Lower lobe of right lung (tissue), 2 donors: ENCODE measurements at regions not wholly inside any gene's neighbourhood (a gene's known extent, or its start where the extent isn't known, plus 50 kb on each side); places are given as distances from the start of the nearest gene placed in this dataset.
"Not testable (repeated sequence)": the region's sequence is repeated elsewhere in the genome, so short reads cannot be mapped to it uniquely, and the experiment has no call there.

Experiments used
- ATAC-seq, 2 donors: fragments of 200-7000 bp; cut with Tn5 transposase; one replicate each; pipeline ENCODE4 v1.9.1; 2020 to 2022; ENCODE audit warnings: mild to moderate bottlenecking in 2 of 2, moderate library complexity in 2 of 2
- DNase-seq: peaks from one replicate; pipeline ENCODE4 v3.0.0-alpha.2; 2020
- H3K27ac ChIP-seq: fragments of 200-600 bp; one replicate; pipeline ENCODE4 v1.8.0; 2022
- H3K27me3 ChIP-seq: fragments of 200-600 bp; one replicate; pipeline ENCODE4 v1.8.0; 2022; ENCODE audit warnings: low read depth
- H3K36me3 ChIP-seq: fragments of 200-600 bp; one replicate; pipeline ENCODE4 v1.8.0; 2022; ENCODE audit warnings: mild to moderate bottlenecking
- H3K4me1 ChIP-seq: fragments of 200-600 bp; one replicate; pipeline ENCODE4 v1.8.0; 2022
- H3K4me3 ChIP-seq: fragments of 200-600 bp; one replicate; pipeline ENCODE4 v1.8.0; 2022; ENCODE audit warnings: mild to moderate bottlenecking
- H3K9me3 ChIP-seq: fragments of 200-600 bp; one replicate; pipeline ENCODE4 v1.8.0; 2022
- intact Hi-C: fragments of 100-400 bp; cut with DNase I; formaldehyde crosslinking; loops from one replicate; pipeline ENCODE4 v1.11.0; 2022
- TF ChIP-seq, protein P1 (sequence below): fragments of 200-600 bp; IDR thresholded peaks from one replicate; pipeline ENCODE4 v1.8.0; 2022; ENCODE audit warnings: antibody characterized with exemption, mild to moderate bottlenecking
- donor health status: DM: no; HTN: yes; CAD: no; lungs with severe emphysema.

DNA sequence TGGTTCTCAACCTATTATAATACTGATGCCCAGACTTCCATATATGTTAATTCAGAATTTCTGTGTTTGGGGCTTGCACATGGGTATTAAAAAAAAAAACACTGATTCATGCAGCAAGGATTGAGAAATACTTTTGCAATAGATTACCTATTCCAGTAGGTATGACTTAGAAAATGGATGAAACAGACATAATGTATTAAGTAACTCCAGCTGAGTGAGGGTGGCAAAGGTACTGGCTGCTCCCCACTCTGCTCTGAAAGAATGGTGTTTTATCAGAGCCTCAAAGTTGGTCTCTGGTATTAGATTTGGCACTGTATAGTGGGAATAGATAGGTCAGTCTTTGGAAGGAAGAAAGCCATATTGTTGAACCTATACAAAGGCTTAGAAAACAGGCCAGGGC lies 234.3 kb upstream of the FOLH1 start:
- Histone ChIP-seq H3K4me3 (no peak overlapping the region), H3K9me3 (no peaks in the 10 kb centered on the region), H3K4me1 (no peaks in the 10 kb centered on the region), H3K36me3 (no peaks in the 10 kb centered on the region), H3K27ac (no peak overlapping the region), H3K27me3 (no peaks in the 10 kb centered on the region)
- intact Hi-C loops: no loop called here
- TF ChIP-seq, protein P1, sequence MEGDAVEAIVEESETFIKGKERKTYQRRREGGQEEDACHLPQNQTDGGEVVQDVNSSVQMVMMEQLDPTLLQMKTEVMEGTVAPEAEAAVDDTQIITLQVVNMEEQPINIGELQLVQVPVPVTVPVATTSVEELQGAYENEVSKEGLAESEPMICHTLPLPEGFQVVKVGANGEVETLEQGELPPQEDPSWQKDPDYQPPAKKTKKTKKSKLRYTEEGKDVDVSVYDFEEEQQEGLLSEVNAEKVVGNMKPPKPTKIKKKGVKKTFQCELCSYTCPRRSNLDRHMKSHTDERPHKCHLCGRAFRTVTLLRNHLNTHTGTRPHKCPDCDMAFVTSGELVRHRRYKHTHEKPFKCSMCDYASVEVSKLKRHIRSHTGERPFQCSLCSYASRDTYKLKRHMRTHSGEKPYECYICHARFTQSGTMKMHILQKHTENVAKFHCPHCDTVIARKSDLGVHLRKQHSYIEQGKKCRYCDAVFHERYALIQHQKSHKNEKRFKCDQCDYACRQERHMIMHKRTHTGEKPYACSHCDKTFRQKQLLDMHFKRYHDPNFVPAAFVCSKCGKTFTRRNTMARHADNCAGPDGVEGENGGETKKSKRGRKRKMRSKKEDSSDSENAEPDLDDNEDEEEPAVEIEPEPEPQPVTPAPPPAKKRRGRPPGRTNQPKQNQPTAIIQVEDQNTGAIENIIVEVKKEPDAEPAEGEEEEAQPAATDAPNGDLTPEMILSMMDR: no peak
- ATAC-seq (no peak), DNase-seq (no peak)

GRCh38 chr11:49439901-49440300 lies 231.5 kb upstream of the FOLH1 start:
- DNase-seq, H3K27me3 ChIP-seq, intact Hi-C loops, H3K4me1 ChIP-seq, ATAC-seq, H3K36me3 ChIP-seq, H3K27ac ChIP-seq, H3K4me3 ChIP-seq, H3K9me3 ChIP-seq: not testable (repeated sequence)

DNA sequence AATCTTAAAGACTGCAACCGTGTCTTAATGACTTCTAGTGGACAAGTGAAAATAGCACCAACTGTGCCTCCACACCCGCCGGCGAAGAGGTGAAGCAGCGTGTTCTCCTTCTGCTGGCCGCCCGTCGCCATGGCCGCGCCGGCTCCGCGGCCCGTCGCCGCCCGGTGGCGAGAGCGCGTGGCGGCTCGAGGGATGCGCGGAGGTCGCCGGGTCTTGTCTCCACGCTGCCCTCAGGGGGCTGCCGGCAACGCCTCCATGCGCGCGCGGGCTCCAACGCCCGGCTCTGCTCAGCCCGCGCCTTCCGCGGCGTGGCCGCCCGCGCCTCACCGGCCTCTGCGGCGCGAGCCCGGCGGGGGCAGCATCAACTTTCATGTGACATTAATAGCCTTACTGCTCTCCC lies 225.9 kb upstream of the FOLH1 start:
- DNase-seq, ATAC-seq, H3K4me1 ChIP-seq, H3K27ac ChIP-seq, H3K9me3 ChIP-seq, intact Hi-C loops, H3K4me3 ChIP-seq, H3K27me3 ChIP-seq, H3K36me3 ChIP-seq: not testable (repeated sequence)

GRCh38 chr11:49432242-49432848 lies 223.9 kb upstream of the FOLH1 start:
- intact Hi-C loops: no loop called here
- Histone ChIP-seq H3K4me1 (no peaks in the 10 kb centered on the region), H3K27me3 (no peaks in the 10 kb centered on the region), H3K27ac (no peak overlapping the region), H3K36me3 (no peaks in the 10 kb centered on the region), H3K4me3 (no peak overlapping the region), H3K9me3 (no peaks in the 10 kb centered on the region)
- TF ChIP-seq, protein P1: no peak
- DNase-seq (no peak), ATAC-seq (peak; percentile 76 to 85)

DNA sequence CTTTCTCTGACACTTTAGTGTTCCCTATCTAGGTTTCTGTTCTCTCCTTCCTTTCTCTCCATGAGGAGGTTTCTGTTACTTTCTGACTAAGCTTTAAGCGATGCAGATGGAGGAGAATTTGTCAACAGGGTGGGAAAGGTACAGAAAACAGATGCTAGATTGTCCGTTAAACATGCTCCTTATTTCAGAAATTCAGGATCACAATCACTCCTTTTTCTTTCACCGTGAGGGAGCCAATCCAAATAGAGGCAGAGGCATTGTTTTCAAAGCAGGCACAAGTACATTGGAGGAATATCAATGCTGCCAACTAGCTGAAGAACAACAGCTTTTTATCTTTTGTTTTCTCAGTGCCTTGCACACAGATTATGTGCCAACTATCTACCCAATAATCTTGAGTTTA lies 215.7 kb upstream of the FOLH1 start:
- TF ChIP-seq, protein P1: no peak
- intact Hi-C loops: no loop called here
- no peak for ATAC-seq

GRCh38 chr11:49418877-49419276 lies 210.5 kb upstream of the FOLH1 start:
- H3K27ac ChIP-seq, DNase-seq, H3K27me3 ChIP-seq, H3K36me3 ChIP-seq, H3K9me3 ChIP-seq, H3K4me1 ChIP-seq, ATAC-seq, H3K4me3 ChIP-seq, intact Hi-C loops: not testable (repeated sequence)

More for the DNA sequence above, 215.7 kb upstream of the FOLH1 start:
- Histone ChIP-seq H3K27ac (no peak overlapping the region), H3K4me3 (no peak overlapping the region), H3K4me1 (no peaks in the 10 kb centered on the region), H3K9me3 (no peaks in the 10 kb centered on the region), H3K36me3 (no peaks in the 10 kb centered on the region), H3K27me3 (no peaks in the 10 kb centered on the region)
- no peak for DNase-seq

- no peak for ATAC-seq
Measured at GRCh38 chr11:49405743-49406142, 197.3 kb upstream of the FOLH1 start.

GRCh38 chr11:49395789-49396188 lies 187.4 kb upstream of the FOLH1 start:
- H3K27me3 ChIP-seq, H3K27ac ChIP-seq, H3K36me3 ChIP-seq, ATAC-seq, H3K4me1 ChIP-seq, H3K9me3 ChIP-seq, H3K4me3 ChIP-seq, DNase-seq, intact Hi-C loops: not testable (repeated sequence)

More at GRCh38 chr11:49405743-49406142, 197.3 kb upstream of the FOLH1 start:
- no peak overlapping the region for H3K4me3 ChIP-seq
- no peaks in the 10 kb centered on the region for H3K4me1 ChIP-seq
- H3K9me3 ChIP-seq: no peaks in the 10 kb centered on the region
- DNase-seq: no peak
- H3K36me3 ChIP-seq: no peaks in the 10 kb centered on the region
- H3K27ac ChIP-seq: no peak overlapping the region
- intact Hi-C loops: no loop called here
- TF ChIP-seq, protein P1: no peak
- no peaks in the 10 kb centered on the region for H3K27me3 ChIP-seq

- DNase-seq, H3K9me3 ChIP-seq, intact Hi-C loops, H3K27me3 ChIP-seq, H3K27ac ChIP-seq, H3K4me3 ChIP-seq, H3K4me1 ChIP-seq, ATAC-seq, H3K36me3 ChIP-seq: not testable (repeated sequence)
Measured at GRCh38 chr11:49390362-49390761, 182.0 kb upstream of the FOLH1 start.

DNA sequence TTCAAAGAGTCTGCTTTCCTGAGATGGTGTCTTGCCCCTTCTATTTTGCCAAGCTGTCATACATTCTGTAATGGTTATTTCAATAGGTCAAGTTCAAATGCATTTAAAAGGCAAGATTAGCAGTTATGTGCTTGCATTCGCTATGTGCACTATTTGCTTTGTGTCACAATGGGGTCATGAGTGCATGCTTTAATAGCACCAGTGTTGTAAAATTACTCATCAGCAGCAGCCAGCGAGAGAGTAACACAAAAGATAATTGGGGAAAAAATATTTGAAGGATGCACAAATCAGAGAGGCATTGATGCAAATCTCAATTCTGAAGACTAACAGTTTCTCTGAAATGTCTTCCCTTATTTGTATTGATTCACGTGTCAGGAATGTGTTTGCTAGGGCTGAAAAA lies 180.7 kb upstream of the FOLH1 start:
- H3K4me1 ChIP-seq, intact Hi-C loops, H3K9me3 ChIP-seq, H3K27me3 ChIP-seq, ATAC-seq, DNase-seq, H3K36me3 ChIP-seq, H3K27ac ChIP-seq, H3K4me3 ChIP-seq: not testable (repeated sequence)
